KMS-11 (cell line): ENCODE measurements at regions not wholly inside any gene's neighbourhood (a gene's known extent, or its start where the extent isn't known, plus 50 kb on each side); places are given as distances from the start of the nearest gene placed in this dataset.

Source experiments
- H2AFZ ChIP-seq: fragments of 200-600 bp; sonication (generic); 2 replicates; pipeline ENCODE4 v1.6.1; 2016; ENCODE audit warnings: antibody characterized with exemption, mixed run types, low read depth
- H3K27ac ChIP-seq: fragments of 200-600 bp; sonication (generic); 2 replicates; pipeline ENCODE4 v1.6.1; 2016; ENCODE audit warnings: mild to moderate bottlenecking, mixed run types
- H3K27me3 ChIP-seq: fragments of 200-600 bp; sonication (generic); 2 replicates; pipeline ENCODE4 v1.6.1; 2017; ENCODE audit warnings: mild to moderate bottlenecking, low read depth, mixed run types, moderate library complexity; ENCODE audit not compliant: insufficient read depth
- H3K36me3 ChIP-seq: fragments of 200-600 bp; sonication (generic); 2 replicates; pipeline ENCODE4 v1.6.1; 2017; ENCODE audit warnings: mild to moderate bottlenecking, mixed run types; ENCODE audit not compliant: insufficient read depth
- H3K4me1 ChIP-seq: fragments of 200-600 bp; sonication (generic); 2 replicates; pipeline ENCODE4 v1.6.1; 2016; ENCODE audit warnings: mild to moderate bottlenecking, low read depth, mixed run types; ENCODE audit not compliant: poor library complexity, severe bottlenecking
- H3K4me2 ChIP-seq: fragments of 200-600 bp; sonication (generic); 2 replicates; pipeline ENCODE4 v1.7.0; 2016; ENCODE audit warnings: mild to moderate bottlenecking, mixed run types
- H3K4me3 ChIP-seq: fragments of 200-600 bp; sonication (generic); IDR thresholded peaks from 2 replicates; pipeline ENCODE4 v1.6.1; 2017; ENCODE audit warnings: low read depth, low read length, mixed read lengths; ENCODE audit not compliant: insufficient read depth
- H3K79me2 ChIP-seq: fragments of 200-600 bp; sonication (generic); 2 replicates; pipeline ENCODE4 v1.6.1; 2016; ENCODE audit warnings: low read depth, mixed run types; ENCODE audit not compliant: insufficient read depth
- H3K9ac ChIP-seq: fragments of 200-600 bp; sonication (generic); 2 replicates; pipeline ENCODE4 v1.6.1; 2016; ENCODE audit warnings: mild to moderate bottlenecking, mixed run types
- H4K20me1 ChIP-seq: fragments of 200-600 bp; sonication (generic); 2 replicates; pipeline ENCODE4 v1.6.1; 2016; ENCODE audit warnings: mild to moderate bottlenecking, mixed run types; ENCODE audit not compliant: insufficient read depth
- CTCF ChIP-seq: fragments of 200-600 bp; sonication (generic); conservative IDR thresholded peaks from 2 replicates; pipeline ENCODE4 v1.6.1; 2017; ENCODE audit warnings: low read depth, mild to moderate bottlenecking, antibody characterized with exemption, low read length, moderate library complexity, mixed read lengths

- Histone ChIP-seq H3K79me2 (no peaks in the 10 kb centered on the region), H3K36me3 (no peaks in the 10 kb centered on the region), H3K27ac (no peak overlapping the region), H3K4me1 (no peaks in the 10 kb centered on the region), H3K4me2 (no peak overlapping the region), H4K20me1 (no peaks in the 10 kb centered on the region), H3K27me3 (no peaks in the 10 kb centered on the region), H2AFZ (no peak overlapping the region), H3K9ac (no peak overlapping the region), H3K4me3 (no peak overlapping the region)
- TF ChIP-seq CTCF: no peak
Observed at GRCh38 chr5:133799571-133800237, 168.7 kb downstream of the C5orf15 start.

- H3K79me2 ChIP-seq: no peaks in the 10 kb centered on the region
- no peaks in the 10 kb centered on the region for H3K36me3 ChIP-seq
- no peak overlapping the region for H3K4me2 ChIP-seq
- no peak for TF ChIP-seq CTCF
- H3K27me3 ChIP-seq: no peaks in the 10 kb centered on the region
- no peaks in the 10 kb centered on the region for H3K4me1 ChIP-seq
- H3K9ac ChIP-seq: no peak overlapping the region
- no peak overlapping the region for H3K4me3 ChIP-seq
- H2AFZ ChIP-seq: no peak overlapping the region
- H4K20me1 ChIP-seq: no peaks in the 10 kb centered on the region
- H3K27ac ChIP-seq: no peak overlapping the region
Observed at GRCh38 chr5:133797167-133797566, 171.3 kb downstream of the C5orf15 start.

GRCh38 chr5:133796186-133796585 is 172.2 kb downstream of the C5orf15 start:
- Histone ChIP-seq H3K4me1 (no peaks in the 10 kb centered on the region), H3K4me3 (no peak overlapping the region), H4K20me1 (no peaks in the 10 kb centered on the region), H3K9ac (no peak overlapping the region), H3K27ac (no peak overlapping the region), H2AFZ (no peak overlapping the region), H3K36me3 (no peaks in the 10 kb centered on the region), H3K4me2 (no peak overlapping the region), H3K27me3 (no peaks in the 10 kb centered on the region), H3K79me2 (no peaks in the 10 kb centered on the region)
- TF ChIP-seq CTCF: no peak

- H3K79me2 ChIP-seq: no peaks in the 10 kb centered on the region
- no peaks in the 10 kb centered on the region for H3K4me1 ChIP-seq
- no peaks in the 10 kb centered on the region for H4K20me1 ChIP-seq
- no peak overlapping the region for H2AFZ ChIP-seq
- no peaks in the 10 kb centered on the region for H3K36me3 ChIP-seq
- H3K4me3 ChIP-seq: no peak overlapping the region
- H3K27ac ChIP-seq: no peak overlapping the region
- H3K4me2 ChIP-seq: no peak overlapping the region
- no peak overlapping the region for H3K9ac ChIP-seq
- no peaks in the 10 kb centered on the region for H3K27me3 ChIP-seq
- TF ChIP-seq CTCF: no peak
Observed at GRCh38 chr5:133794771-133795415, 173.5 kb downstream of the C5orf15 start.
